ENCODE measurements at regions not wholly inside any gene's neighbourhood (a gene's known extent, or its start where the extent isn't known, plus 50 kb on each side); places are given as distances from the start of the nearest gene placed in this dataset. TPM values are rescaled to one million over a fixed set of nuclear protein-coding genes. Genes with fewer than 3 reads are reported as not detected.

DNA sequence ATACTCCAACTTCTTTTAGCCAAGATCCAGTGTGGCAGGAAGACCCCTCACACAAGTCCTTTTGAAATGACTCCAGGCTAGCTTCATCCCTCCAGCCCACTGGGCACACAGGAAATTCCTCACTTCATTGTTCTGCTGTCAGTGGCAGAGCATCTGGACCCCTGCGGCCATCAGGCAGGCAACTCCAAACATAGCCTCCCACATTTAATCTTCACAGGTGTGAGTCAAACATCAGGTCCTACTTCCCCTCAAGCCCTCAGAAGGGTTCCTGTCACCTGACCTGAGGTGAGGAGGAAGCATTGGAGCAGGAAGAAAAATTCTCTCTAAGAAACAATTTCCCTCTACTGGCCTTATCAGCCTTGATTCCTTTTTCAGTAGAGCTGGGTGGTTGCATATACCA lies 51.1 kb upstream of the C1GALT1 start:
- no peak for DNase-seq (ENCODE audit: low read depth in 1 of 2, low spot score in 2 of 2)
- H3K27me3 ChIP-seq (replicated peaks in 1 of 4; ENCODE audit: control insufficient read depth in 3 of 4, extremely low read depth in 1 of 4, insufficient read depth in 3 of 4, low read length in 3 of 4), result no peaks in the 10 kb centered on the region
- WGBS, 2 experiments (ENCODE audit: extremely low coverage in 1 of 2, insufficient coverage in 1 of 2, insufficient read length in 1 of 2, insufficient replicate concordance in 2 of 2, low coverage in 1 of 2, low lambda C conversion rate in 2 of 2, missing lambda C conversion rate in 1 of 2), result 64% methylated on average over 1 of the region's 1 CpG; no CpG with 5 or more reads in 1 of the 2 experiments

More for the DNA sequence above, 51.1 kb upstream of the C1GALT1 start:
- H3K79me2 ChIP-seq (ENCODE audit: control insufficient read depth in 1 of 2, insufficient read depth in 2 of 2, low read length in 2 of 2), result no peaks in the 10 kb centered on the region
- no peak overlapping the region for H3K4ac ChIP-seq (replicated peaks; ENCODE audit: insufficient read length, low read depth, low read length)
- no peak overlapping the region for H3K23ac ChIP-seq (ENCODE audit: insufficient read length)
- H3K23me2 ChIP-seq (ENCODE audit: low read depth, low read length), result no peaks in the 10 kb centered on the region
- no peaks in the 10 kb centered on the region for H3K9me3 ChIP-seq (ENCODE audit: insufficient read depth in 2 of 2, low read depth in 1 of 2, low read length in 1 of 2)
- H2BK20ac ChIP-seq (ENCODE audit: low read length), result no peak overlapping the region
- no peak overlapping the region for H3K56ac ChIP-seq (replicated peaks; ENCODE audit: insufficient read length, low read depth, low read length)
- no peaks in the 10 kb centered on the region for H3K36me3 ChIP-seq (ENCODE audit: control insufficient read depth in 2 of 4, insufficient read depth in 4 of 4, low read length in 3 of 4)
- H4K5ac ChIP-seq (ENCODE audit: insufficient read length, low read depth, low read length), result no peak overlapping the region
- no peak overlapping the region for H2BK12ac ChIP-seq (ENCODE audit: low read depth, low read length)
- H4K8ac ChIP-seq (ENCODE audit: extremely low read depth, insufficient read depth, low read length), result no peak overlapping the region
- no peak overlapping the region for H3K4me3 ChIP-seq (ENCODE audit: extremely low read depth in 1 of 4, insufficient read depth in 2 of 4, low read depth in 3 of 4, low read length in 4 of 4)
- no peak overlapping the region for H2BK15ac ChIP-seq (ENCODE audit: low read length)
- H2BK5ac ChIP-seq (ENCODE audit: low read depth, low read length), result no peak overlapping the region
- no peak overlapping the region for H2BK120ac ChIP-seq (replicated peaks; ENCODE audit: low read depth, low read length)
- no peak overlapping the region for H2AK5ac ChIP-seq (ENCODE audit: low read depth, low read length)
- H3K18ac ChIP-seq (ENCODE audit: extremely low read depth, low read length), result no peak overlapping the region
- peaks cover 0 to 6% (median 5%) of the 10 kb centered on the region in 4 experiments; a peak in 5 of 7 replicates for H3K4me1 ChIP-seq (replicated peaks in 1 of 4; ENCODE audit: control insufficient read depth in 3 of 4, insufficient read depth in 4 of 4, low read length in 3 of 4)
- no peaks in the 10 kb centered on the region for H4K20me1 ChIP-seq (replicated peaks in 1 of 2; ENCODE audit: control insufficient read depth in 1 of 2, insufficient read depth in 2 of 2, low read length in 2 of 2)
- H3K27ac ChIP-seq (ENCODE audit: low read depth, low read length), result no peak overlapping the region
- H3K4me2 ChIP-seq (ENCODE audit: insufficient read depth in 1 of 2, low read depth in 2 of 2, low read length in 2 of 2), result no peak overlapping the region
- no peak overlapping the region for H4K91ac ChIP-seq (replicated peaks; ENCODE audit: insufficient read length, low read length)
- no peaks in the 10 kb centered on the region for H3K79me1 ChIP-seq (ENCODE audit: low read depth, low read length)
- no peak overlapping the region for H3K9ac ChIP-seq (replicated peaks in 1 of 4; ENCODE audit: extremely low read depth in 1 of 4, low read depth in 3 of 4, low read length in 3 of 4)
- H3K14ac ChIP-seq (ENCODE audit: insufficient read length), result no peak overlapping the region
- no peak overlapping the region for H2AFZ ChIP-seq (ENCODE audit: low read length)
- FAIRE-seq, result no peak
- ChIA-PET POLR2A (ENCODE audit: partially characterized antibody) (no interaction called here), CTCF (ENCODE audit: partially characterized antibody) (interaction anchor here (1.9 kb wide), 1 partner anchor 28 kb away, joined by 9 read pairs; no protein-coding TSS in a partner anchor)
- TF ChIP-seq TBP (IDR thresholded peaks at IDR 0.05; ENCODE audit: low read depth, low read length) (no peak), CBX8 (IDR thresholded peaks at IDR 0.05; ENCODE audit: borderline replicate concordance, low read depth, low read length) (no peak), CTBP2 (IDR thresholded peaks at IDR 0.05; ENCODE audit: borderline replicate concordance, insufficient read depth, insufficient read length, low read length) (peak; percentile 37), TEAD4 (IDR thresholded peaks at IDR 0.05; ENCODE audit: low read depth, low read length) (no peak)

Small RNAs in the stretch of these regions (microRNA-seq; reads per million reads assigned to microRNA genes)
- 0 reads per million in 2 experiments for gene MIR3683 (ENCODE audit: borderline microRNAs expressed in 2 of 2, borderline number of aligned reads in 2 of 2, borderline replicate concordance in 1 of 2)

Small RNAs in the stretch of these regions (small RNA-seq; reads per million reads assigned to genes)
- gene AC079804.2 (ENCODE audit: insufficient read depth) (not detected), gene MIR3683 (ENCODE audit: insufficient read depth) (not detected), gene RF00019 (ENCODE audit: insufficient read depth) (not detected)
